Mesenchymal stem cell (in vitro differentiated cells and primary cell): ENCODE measurements at regions not wholly inside any gene's neighbourhood (a gene's known extent, or its start where the extent isn't known, plus 50 kb on each side); places are given as distances from the start of the nearest gene placed in this dataset.

Source experiments
- DNase-seq: peaks from one replicate; pipeline ENCODE4 v3.0.0-alpha.2; 2013
- H2AFZ ChIP-seq: one replicate; pipeline ENCODE4 v1.6.1; 2013; ENCODE audit warnings: low read depth, mild to moderate bottlenecking, control low read depth, inconsistent platforms, low read length, moderate library complexity
- H2AK5ac ChIP-seq: 2 replicates; pipeline ENCODE4 v1.6.1; 2013; ENCODE audit warnings: low read length, moderate library complexity, mild to moderate bottlenecking, inconsistent platforms; ENCODE audit not compliant: severe bottlenecking
- H2BK120ac ChIP-seq: one replicate; pipeline ENCODE4 v1.6.1; 2013; ENCODE audit warnings: low read depth, mild to moderate bottlenecking, inconsistent platforms, low read length, moderate library complexity
- H2BK12ac ChIP-seq, 2 experiments: one replicate each; pipeline ENCODE4 v1.6.1; 2013; ENCODE audit warnings: inconsistent platforms in 2 of 2, low read length in 2 of 2, mild to moderate bottlenecking in 2 of 2, moderate library complexity in 2 of 2, control low read depth in 1 of 2
- H2BK15ac ChIP-seq: one replicate; pipeline ENCODE4 v1.6.1; 2013; ENCODE audit warnings: mild to moderate bottlenecking, low read depth, inconsistent platforms; ENCODE audit not compliant: poor library complexity, severe bottlenecking
- H2BK5ac ChIP-seq: 2 replicates; pipeline ENCODE4 v1.6.1; 2013; ENCODE audit warnings: low read depth, mild to moderate bottlenecking, low read length, control low read depth, inconsistent platforms; ENCODE audit not compliant: poor library complexity, severe bottlenecking
- H3K14ac ChIP-seq, 2 experiments: one replicate each; pipeline ENCODE4 v1.6.1; 2013; ENCODE audit warnings: inconsistent platforms in 2 of 2, low read length in 2 of 2, control low read depth in 1 of 2, mild to moderate bottlenecking in 1 of 2, moderate library complexity in 1 of 2
- H3K18ac ChIP-seq, 2 experiments: one replicate each; pipeline ENCODE4 v1.6.1; 2013; ENCODE audit warnings: inconsistent platforms in 2 of 2, low read length in 2 of 2, control low read depth in 1 of 2, low read depth in 1 of 2, mild to moderate bottlenecking in 1 of 2
- H3K23ac ChIP-seq, 2 experiments: one replicate each; pipeline ENCODE4 v1.6.1; 2013; ENCODE audit warnings: inconsistent platforms in 2 of 2, low read length in 2 of 2, mild to moderate bottlenecking in 2 of 2, moderate library complexity in 2 of 2, control low read depth in 1 of 2
- H3K27ac ChIP-seq: 2 replicates; pipeline ENCODE4 v1.5.1; 2013; ENCODE audit warnings: mild to moderate bottlenecking, moderate library complexity, low read length, control low read depth, inconsistent platforms; ENCODE audit not compliant: poor library complexity, severe bottlenecking
- H3K27me3 ChIP-seq, 2 experiments: 2 replicates each; pipeline versions ENCODE4 v1.6.1 to v1.7.0; 2013; ENCODE audit warnings: low read length in 2 of 2, mild to moderate bottlenecking in 2 of 2, moderate library complexity in 2 of 2, control low read depth in 1 of 2, inconsistent platforms in 1 of 2; ENCODE audit not compliant: control insufficient read depth in 1 of 2, insufficient read depth in 1 of 2
- H3K36me3 ChIP-seq, 2 experiments: 2 replicates each; pipeline versions ENCODE4 v1.6.1 to v1.7.0; 2013; ENCODE audit warnings: low read length in 2 of 2, control low read depth in 1 of 2, inconsistent platforms in 1 of 2, low read depth in 1 of 2, mild to moderate bottlenecking in 1 of 2; ENCODE audit not compliant: insufficient read depth in 2 of 2, control insufficient read depth in 1 of 2
- H3K4ac ChIP-seq, 2 experiments: one replicate each; pipeline ENCODE4 v1.6.1; 2013; ENCODE audit warnings: inconsistent platforms in 2 of 2, low read length in 2 of 2, mild to moderate bottlenecking in 2 of 2, moderate library complexity in 2 of 2, control low read depth in 1 of 2, low read depth in 1 of 2
- H3K4me1 ChIP-seq: 2 replicates; pipeline ENCODE4 v1.6.1; 2013; ENCODE audit warnings: low read depth, low read length, control low read depth; ENCODE audit not compliant: control insufficient read depth, insufficient read depth
- H3K4me2 ChIP-seq: 2 replicates; pipeline ENCODE4 v1.6.1; 2013; ENCODE audit warnings: low read length, mild to moderate bottlenecking, inconsistent platforms; ENCODE audit not compliant: poor library complexity, severe bottlenecking
- H3K4me3 ChIP-seq, 2 experiments: 2 replicates each; pipeline versions ENCODE4 v1.5.1 to v1.7.0; 2013; ENCODE audit warnings: low read length in 2 of 2, mild to moderate bottlenecking in 2 of 2, control low read depth in 1 of 2, low read depth in 1 of 2; ENCODE audit not compliant: insufficient read depth in 1 of 2
- H3K79me1 ChIP-seq: replicated peaks from 2 replicates; pipeline ENCODE4 v1.6.1; 2013; ENCODE audit warnings: mild to moderate bottlenecking, control low read depth, low read length, inconsistent platforms; ENCODE audit not compliant: poor library complexity, severe bottlenecking
- H3K9ac ChIP-seq: 2 replicates; pipeline ENCODE4 v1.7.0; 2013; ENCODE audit warnings: mild to moderate bottlenecking, low read length, moderate library complexity
- H3K9me3 ChIP-seq: 2 replicates; pipeline ENCODE4 v1.7.0; 2013; ENCODE audit warnings: mild to moderate bottlenecking, low read length; ENCODE audit not compliant: control insufficient read depth
- H4K8ac ChIP-seq: one replicate; pipeline ENCODE4 v1.6.1; 2013; ENCODE audit warnings: inconsistent platforms, mild to moderate bottlenecking, low read length, moderate library complexity
- H4K91ac ChIP-seq: one replicate; pipeline ENCODE4 v1.6.1; 2013; ENCODE audit warnings: mild to moderate bottlenecking, low read length, inconsistent platforms
- WGBS: methylation state at CpG from one replicate; pipeline ENCODE4 v1.1.7; 2013; ENCODE audit warnings: mixed read lengths; 5-methylcytosine and 5-hydroxymethylcytosine counted together

GRCh38 chr11:116179401-116179800 lies 593.4 kb downstream of the BUD13 start:
- Histone ChIP-seq H4K91ac (no peak overlapping the region), H2AK5ac (no peak overlapping the region), H3K18ac (no peak overlapping the region), H3K14ac (no peak overlapping the region), H3K27ac (no peak overlapping the region), H3K4me3 (no peak overlapping the region), H3K4ac (no peak overlapping the region), H3K4me2 (no peak overlapping the region), H3K9me3 (no peaks in the 10 kb centered on the region), H3K9ac (no peak overlapping the region), H2BK15ac (no peak overlapping the region), H3K23ac (no peak overlapping the region), H2BK5ac (no peak overlapping the region), H4K8ac (no peak overlapping the region), H3K4me1 (no peaks in the 10 kb centered on the region), H3K79me1 (no peaks in the 10 kb centered on the region), H2BK12ac (no peak overlapping the region), H2BK120ac (no peak overlapping the region), H2AFZ (no peak overlapping the region), H3K36me3 (no peaks in the 10 kb centered on the region), H3K27me3 (peaks cover 18 to 21% of the 10 kb centered on the region in 2 experiments)
- WGBS = 64% methylated on average over 3 of the region's 3 CpGs
- DNase-seq = no peak

- no peak overlapping the region for H3K18ac ChIP-seq
- H3K27ac ChIP-seq = no peak overlapping the region
- no peak overlapping the region for H2BK120ac ChIP-seq
- H3K4me3 ChIP-seq = no peak overlapping the region
- H3K4ac ChIP-seq = no peak overlapping the region
- H3K79me1 ChIP-seq = no peaks in the 10 kb centered on the region
- no peak overlapping the region for H2BK12ac ChIP-seq
- no peaks in the 10 kb centered on the region for H3K4me1 ChIP-seq
- H3K9ac ChIP-seq = no peak overlapping the region
- 76% methylated on average over 4 of the region's 4 CpGs for WGBS
- no peak overlapping the region for H2AFZ ChIP-seq
- H2BK5ac ChIP-seq = no peak overlapping the region
- no peak overlapping the region for H3K14ac ChIP-seq
- no peaks in the 10 kb centered on the region for H3K36me3 ChIP-seq
- no peak for DNase-seq
- no peak overlapping the region for H2BK15ac ChIP-seq
- H3K23ac ChIP-seq = no peak overlapping the region
- no peak overlapping the region for H4K91ac ChIP-seq
- H3K4me2 ChIP-seq = no peak overlapping the region
- no peak overlapping the region for H4K8ac ChIP-seq
- no peaks in the 10 kb centered on the region for H3K9me3 ChIP-seq
- H3K27me3 ChIP-seq = peaks cover 17 to 28% of the 10 kb centered on the region in 2 experiments
- H2AK5ac ChIP-seq = no peak overlapping the region
These were observed 595.1 kb downstream of the BUD13 start for GRCh38 chr11:116177521-116178210.

GRCh38 chr11:116176484-116177005 lies 596.2 kb downstream of the BUD13 start:
- Histone ChIP-seq H3K14ac (no peak overlapping the region), H2AFZ (no peak overlapping the region), H3K4ac (no peak overlapping the region), H2BK5ac (no peak overlapping the region), H4K8ac (no peak overlapping the region), H3K9me3 (no peaks in the 10 kb centered on the region), H3K23ac (no peak overlapping the region), H3K9ac (no peak overlapping the region), H3K4me2 (no peak overlapping the region), H2BK120ac (no peak overlapping the region), H2BK15ac (no peak overlapping the region), H3K27me3 (peaks cover 17 to 28% of the 10 kb centered on the region in 2 experiments), H3K4me3 (no peak overlapping the region), H3K27ac (no peak overlapping the region), H3K4me1 (no peaks in the 10 kb centered on the region), H2AK5ac (no peak overlapping the region), H2BK12ac (no peak overlapping the region), H4K91ac (no peak overlapping the region), H3K79me1 (no peaks in the 10 kb centered on the region), H3K36me3 (no peaks in the 10 kb centered on the region), H3K18ac (no peak overlapping the region)
- no peak for DNase-seq
- 63% methylated on average over 5 of the region's 6 CpGs for WGBS

- no peak overlapping the region for H2BK12ac ChIP-seq
- peaks cover 19 to 28% of the 10 kb centered on the region in 2 experiments for H3K27me3 ChIP-seq
- no peak overlapping the region for H2AK5ac ChIP-seq
- H3K18ac ChIP-seq = no peak overlapping the region
- H3K4me2 ChIP-seq = no peak overlapping the region
- H4K91ac ChIP-seq = no peak overlapping the region
- H3K36me3 ChIP-seq = no peaks in the 10 kb centered on the region
- no peak overlapping the region for H3K23ac ChIP-seq
- DNase-seq = no peak
- no peak overlapping the region for H4K8ac ChIP-seq
- H3K4me1 ChIP-seq = no peaks in the 10 kb centered on the region
- no peak overlapping the region for H3K4ac ChIP-seq
- H3K14ac ChIP-seq = no peak overlapping the region
- 78% methylated on average over 7 of the region's 7 CpGs for WGBS
- H2BK5ac ChIP-seq = no peak overlapping the region
- no peak overlapping the region for H3K9ac ChIP-seq
- no peaks in the 10 kb centered on the region for H3K9me3 ChIP-seq
- H2BK120ac ChIP-seq = no peak overlapping the region
- H3K79me1 ChIP-seq = no peaks in the 10 kb centered on the region
- no peak overlapping the region for H2AFZ ChIP-seq
- no peak overlapping the region for H3K4me3 ChIP-seq
- H2BK15ac ChIP-seq = no peak overlapping the region
- H3K27ac ChIP-seq = no peak overlapping the region
These were observed 597.1 kb downstream of the BUD13 start for GRCh38 chr11:116175707-116176106.
